ENCODE measurements at regions not wholly inside any gene's neighbourhood (a gene's known extent, or its start where the extent isn't known, plus 50 kb on each side); places are given as distances from the start of the nearest gene placed in this dataset.

DNA sequence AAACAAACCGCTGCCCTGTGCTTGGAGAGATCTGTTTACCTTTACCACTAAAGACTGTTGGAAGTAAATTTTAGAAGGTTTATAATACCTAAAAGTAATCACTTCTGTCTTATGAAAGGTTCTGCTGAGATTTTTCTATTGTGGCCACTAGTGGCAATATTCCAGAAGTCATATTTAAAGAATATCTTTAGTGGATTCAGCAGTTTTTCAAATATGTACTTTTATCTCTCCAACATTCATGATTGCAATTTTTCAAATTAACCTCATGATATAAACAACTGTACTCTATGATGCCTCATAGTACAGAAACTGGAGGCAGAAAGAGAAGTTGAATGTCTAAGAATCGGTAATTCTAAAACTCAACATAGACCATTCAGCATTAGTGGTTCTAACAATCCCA is 53.2 kb upstream of the USPL1 start:
- TF ChIP-seq CTCF (conservative IDR thresholded peaks at IDR 0.05; ENCODE audit: low read length) (peak; percentile 20; the same call in 1 of the 2 replicates), EZH2phosphoT487 (IDR thresholded peaks at IDR 0.05; ENCODE audit: borderline replicate concordance) (no peak)
